ENCODE measurements at regions not wholly inside any gene's neighbourhood (a gene's known extent, or its start where the extent isn't known, plus 50 kb on each side); places are given as distances from the start of the nearest gene placed in this dataset.

DNA sequence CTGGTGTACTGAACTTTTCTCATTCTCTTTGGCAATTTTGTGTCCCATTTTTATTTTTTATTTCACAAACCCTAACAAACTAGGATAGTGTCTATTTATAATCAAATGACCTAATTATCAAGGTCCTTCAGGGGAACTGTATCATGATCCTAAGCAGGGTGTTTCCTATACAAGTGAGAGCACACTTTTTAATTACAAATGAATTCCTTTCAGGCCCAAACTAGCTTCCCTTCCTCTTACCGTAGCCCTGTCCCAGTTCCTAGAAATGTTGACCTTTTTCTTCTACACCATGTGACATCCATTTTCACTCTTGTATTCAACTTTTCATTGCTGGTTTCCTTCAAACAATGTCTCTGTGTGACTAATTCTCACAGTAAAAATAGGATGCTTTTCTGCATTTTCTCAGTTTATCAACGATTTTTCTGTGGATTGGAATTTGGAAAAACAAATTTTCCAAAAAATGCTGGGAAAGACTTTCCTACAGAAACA is 411.4 kb downstream of the CCDC91 start:
- DNase-seq, result no peak

DNA sequence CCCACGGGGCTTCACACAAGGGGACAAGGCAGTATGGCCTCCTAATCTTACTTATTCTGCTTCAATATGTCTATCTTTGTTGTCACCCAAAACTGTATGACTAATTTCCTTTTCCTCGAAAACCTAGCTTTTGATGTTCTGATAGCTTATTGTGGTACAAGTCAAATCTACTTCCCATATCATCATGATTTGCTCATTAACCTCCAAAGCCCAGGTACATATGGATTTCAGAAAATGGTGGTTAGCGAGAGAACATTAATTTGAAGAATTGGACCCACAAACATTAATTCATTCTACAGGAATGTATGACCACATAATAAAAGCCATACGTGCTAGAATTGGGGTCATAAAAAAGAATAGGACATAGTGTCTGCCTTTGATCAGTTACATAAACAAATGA is 412.5 kb downstream of the CCDC91 start:
- DNase-seq, result no peak

DNA sequence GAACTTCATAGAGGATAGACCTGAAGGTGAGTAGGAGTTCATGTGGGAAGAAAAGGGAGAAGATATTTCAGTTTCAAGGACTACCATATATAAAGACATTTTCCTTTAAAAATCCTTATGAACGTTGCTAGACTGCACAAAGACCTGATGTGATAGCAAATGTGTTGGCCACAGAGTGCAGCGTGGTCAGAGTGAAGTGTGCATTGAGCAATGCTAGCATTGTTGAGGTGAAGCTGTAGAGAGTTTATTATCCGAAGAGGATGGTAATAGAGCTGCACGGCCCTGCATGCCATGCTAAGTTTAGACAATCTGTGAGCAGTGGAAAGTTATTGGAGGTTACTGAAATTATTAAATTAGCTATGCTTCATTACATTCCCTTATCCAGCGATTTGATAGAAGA is 413.0 kb downstream of the CCDC91 start:
- DNase-seq, result no peak

DNA sequence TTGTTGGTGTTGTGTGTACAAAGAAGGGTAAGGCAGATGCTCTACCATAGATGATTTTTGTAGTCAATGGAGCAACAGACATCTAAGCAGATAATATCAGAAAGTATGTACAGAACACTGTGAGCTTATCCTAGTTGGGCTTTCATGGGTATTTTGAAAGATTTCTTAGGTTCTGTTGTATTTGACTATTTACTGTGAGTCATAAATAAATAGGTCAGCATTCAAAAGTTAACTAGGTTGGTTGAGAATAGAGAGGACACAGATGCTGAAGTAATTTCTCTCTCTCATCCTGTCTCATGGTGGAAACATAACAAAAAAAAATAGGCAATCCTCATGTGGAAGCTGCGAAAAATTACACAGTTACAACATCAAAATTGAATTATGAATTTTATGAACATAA is 413.5 kb downstream of the CCDC91 start:
- no peak for DNase-seq

DNA sequence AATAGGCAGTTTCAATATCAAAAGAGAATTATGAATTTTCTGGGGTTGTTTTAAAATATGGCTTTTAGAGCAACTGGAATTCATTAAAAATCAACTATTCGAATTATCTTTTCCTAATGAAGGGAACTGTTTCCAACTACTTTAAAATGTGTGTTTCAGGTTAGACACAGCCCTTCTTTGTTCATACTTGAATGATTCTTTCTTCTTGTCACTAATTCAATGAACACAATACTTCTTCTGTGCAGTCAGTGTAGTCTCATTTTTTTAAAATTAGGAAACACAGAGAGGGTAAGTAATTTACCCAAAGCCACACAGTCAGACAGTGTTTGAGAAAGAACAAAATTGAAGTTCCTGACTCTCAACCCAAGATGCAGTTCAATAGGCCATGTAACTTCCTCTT is 414.0 kb downstream of the CCDC91 start:
- DNase-seq, result no peak

DNA sequence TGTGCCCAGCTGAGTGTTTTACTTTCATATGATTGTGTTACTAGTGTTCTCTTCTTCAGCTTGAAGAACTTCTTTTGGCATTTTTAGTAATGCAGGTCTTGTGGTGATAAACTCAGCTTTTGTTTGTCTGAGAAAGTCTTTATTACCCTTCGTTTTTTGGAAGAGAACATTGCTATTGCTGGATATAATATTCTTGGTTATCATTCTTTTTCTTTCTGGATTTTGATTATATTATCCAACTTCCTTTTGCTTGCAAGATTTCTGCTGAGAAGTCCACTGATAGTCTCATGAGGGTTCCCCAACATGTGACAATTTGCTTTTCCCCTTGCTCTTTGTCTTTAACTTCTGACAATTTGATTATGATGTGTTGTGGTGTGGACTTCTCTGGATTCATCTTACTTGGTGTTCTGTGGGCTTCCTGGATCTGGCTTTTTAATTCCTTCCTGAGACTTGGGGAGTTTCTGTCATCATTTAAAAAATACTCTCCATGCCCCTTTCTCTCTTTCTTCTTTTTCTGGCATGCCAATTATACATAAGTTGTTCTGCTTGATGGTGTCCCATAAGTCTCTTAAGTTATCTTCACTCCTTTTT is 416.8 kb downstream of the CCDC91 start:
- DNase-seq, result no peak

DNA sequence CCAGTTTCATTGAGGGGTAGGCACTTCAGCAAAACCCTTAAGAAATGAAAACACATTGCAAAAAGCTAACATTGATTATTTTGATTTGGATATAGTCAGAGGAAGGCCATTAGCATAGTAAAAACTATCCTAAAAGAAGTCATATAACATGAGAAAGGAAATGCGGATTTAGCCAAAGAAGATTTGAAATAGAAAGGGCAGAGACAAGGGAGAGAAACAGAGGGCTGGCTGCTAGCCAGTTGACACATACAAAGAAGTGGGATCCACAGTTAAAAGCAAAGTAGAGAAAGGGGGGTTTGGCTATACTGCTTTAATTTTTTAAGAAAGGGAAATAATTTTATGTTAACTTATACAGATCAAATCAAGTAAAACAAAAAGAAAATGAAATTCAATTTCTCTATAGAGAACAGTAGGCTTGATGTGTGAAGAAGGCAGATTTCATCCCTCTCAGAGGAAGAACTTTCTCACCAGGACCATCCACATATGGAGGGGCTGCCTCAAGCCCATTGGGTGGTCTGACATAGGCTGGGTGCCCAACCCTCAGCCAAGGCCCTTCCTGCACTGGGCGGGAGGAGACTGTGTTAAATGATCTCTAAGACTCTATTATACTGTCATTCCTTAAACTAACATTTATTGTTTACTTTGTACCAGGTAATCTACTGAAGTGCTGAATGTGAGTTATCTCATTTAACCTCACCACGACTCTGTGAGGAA is 420.3 kb downstream of the CCDC91 start:
- no peak for DNase-seq

DNA sequence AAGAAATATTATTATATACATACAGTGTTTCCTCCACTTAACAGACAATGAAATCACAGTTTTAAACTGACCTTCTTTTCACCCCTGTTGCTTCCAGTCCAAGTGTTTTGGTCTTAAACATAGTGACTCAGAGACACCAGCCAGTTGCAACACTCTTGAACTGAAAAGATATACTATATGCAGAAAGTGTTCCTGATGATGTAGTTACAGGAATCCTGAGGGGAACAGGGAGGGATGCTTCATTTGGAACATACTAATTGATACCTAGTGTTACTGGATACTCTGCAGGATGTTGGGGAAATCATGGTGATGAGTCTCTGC is 420.8 kb downstream of the CCDC91 start:
- DNase-seq, result no peak

DNA sequence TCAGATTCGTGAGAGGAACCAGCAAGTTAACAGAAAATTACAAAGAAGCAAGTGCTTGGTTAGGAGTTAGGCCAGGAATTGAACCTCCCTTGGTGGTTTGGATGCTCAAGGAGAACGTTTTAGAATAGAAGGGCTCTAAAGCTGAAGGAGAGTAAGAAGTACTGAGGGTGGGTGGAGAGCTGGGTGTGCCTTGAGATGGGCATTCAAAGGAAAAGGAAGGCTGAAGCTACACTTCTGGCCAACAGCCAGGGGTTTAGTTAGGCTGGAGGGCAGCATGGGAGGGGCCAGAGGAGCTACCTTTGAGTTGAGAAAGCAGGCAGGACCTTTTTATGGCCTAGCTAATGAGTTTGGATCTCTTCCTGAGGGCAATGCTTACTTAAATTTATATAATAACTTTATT is 421.2 kb downstream of the CCDC91 start:
- DNase-seq, result no peak

DNA sequence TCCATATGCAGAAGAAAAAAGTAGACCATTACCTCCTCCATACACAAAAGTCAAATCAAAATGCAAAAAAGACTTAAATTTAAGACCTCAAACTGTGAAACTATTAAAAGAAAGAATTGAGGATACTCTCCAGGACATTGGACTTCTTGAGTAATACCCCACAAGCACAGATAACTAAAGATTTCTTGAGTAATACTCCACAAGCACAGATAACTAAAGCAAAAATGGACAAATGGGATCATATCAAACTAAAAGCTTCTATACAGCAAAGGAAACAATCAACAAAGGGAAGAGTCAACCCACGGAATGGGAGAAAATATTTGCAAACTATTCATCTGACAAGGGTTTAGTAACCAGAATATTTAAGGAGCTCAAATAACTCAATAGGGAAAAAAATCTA is 427.9 kb downstream of the CCDC91 start:
- DNase-seq, result no peak

DNA sequence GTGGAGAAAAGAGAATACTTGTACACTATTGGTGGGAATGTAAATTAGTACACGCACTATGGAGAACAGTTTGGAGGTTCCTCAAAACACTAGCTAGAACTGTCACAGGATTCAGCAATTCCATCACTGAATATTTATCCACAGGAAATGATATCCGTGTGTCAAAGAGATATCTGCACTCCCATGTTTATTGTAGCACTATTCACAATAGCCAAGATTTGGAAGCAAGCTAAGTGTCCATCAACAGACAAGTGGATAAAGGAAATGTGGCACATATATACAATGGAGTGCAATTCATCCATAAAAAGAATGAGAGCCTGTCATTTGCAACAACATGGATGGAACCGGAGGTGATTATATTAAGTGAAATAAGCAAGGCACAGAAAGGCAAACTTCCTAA is 428.5 kb downstream of the CCDC91 start:
- DNase-seq, result no peak

DNA sequence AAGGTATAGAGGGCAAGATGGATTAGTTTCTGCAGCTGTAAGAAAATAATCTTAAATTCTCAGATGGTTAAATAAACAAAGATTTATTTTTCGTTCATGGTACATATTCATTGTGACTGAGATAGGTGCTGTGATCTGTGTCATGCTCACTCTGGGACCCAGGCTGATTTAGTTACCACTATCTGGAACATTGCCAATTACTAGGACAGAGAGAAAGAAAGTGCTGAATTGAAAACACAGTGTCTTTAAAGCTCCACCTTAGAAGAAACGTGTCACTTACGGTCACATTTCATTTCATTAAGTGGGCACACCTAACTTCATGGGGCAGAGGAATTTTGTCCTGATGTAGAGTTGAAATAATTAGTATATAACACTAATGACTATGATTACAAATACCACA is 430.0 kb downstream of the CCDC91 start:
- DNase-seq, result no peak

DNA sequence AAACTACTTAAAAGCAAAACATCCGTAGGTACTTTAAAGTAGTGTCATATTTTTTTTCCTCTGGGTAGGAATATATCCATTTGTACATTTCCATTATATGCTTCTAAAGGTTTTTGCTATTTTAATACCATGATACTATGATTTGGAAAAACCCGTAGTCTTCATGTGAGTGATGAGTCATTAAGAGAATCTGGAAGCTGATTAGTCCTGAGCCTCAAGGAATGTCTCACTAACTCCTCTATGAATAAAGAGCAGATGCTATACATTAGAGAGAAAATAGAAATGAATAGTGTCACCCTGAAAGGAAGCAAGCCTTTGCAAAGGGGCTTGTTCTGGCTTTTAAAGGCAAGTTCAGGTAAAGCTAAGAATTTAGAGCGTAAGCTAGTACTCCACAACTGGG is 432.1 kb downstream of the CCDC91 start:
- DNase-seq, result no peak

DNA sequence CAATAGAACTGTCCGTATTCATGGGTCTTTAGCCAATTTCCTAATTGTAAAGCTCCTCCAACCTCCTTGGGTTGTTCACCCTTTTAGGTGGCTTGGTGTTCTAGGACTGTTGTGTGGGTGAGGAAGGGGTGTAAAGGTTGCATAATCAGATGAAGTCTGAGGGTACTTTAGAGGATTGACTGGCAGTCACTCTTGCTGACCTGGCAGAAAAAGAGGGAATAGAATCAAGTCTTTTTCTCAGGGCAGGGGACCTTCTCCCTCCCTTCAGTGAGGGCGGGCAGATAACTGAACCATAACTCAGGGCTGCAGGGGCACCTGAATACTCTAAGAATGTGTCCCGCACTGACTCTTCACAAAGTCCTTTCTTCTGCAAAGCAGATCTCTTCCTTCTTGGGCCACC is 436.2 kb downstream of the CCDC91 start:
- DNase-seq, result no peak

DNA sequence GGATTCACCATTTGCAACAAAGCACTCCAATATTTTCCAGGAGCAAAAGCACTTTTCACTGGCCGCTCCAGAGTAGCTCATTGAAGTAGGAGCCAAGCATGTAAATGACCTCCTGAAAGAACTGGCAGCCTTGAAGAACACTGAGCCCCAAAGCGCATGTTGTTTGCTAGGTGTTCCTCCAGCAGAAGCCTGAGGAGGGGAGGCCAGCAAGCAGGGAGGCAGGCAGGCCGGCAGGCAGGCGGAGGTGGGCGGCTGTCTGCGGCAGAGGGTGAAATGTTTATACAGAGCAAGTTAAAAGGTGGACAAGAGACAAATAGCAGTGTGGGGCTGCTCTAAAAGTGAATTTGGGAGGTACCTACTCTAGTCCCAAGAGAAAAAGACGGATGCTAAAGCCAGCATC is 439.4 kb downstream of the CCDC91 start:
- DNase-seq, result no peak

DNA sequence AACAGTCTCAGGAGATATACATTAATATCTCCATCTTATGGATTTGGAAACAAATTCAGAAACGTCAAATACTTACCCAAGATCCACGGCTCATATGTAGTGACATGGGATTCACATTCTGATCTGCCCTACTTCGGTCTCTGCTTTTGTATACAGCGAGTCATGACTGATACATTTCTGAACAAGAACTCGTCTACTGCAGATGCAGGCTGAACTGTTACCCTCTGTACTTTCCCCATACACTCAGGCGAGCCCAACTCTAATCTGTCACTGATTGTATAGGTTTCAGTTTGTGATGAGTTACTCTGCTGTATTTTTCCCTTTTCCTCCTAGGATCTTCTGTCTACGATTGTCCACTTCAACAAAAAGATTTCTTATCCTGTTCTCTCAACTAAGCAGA is 441.6 kb downstream of the CCDC91 start:
- DNase-seq, result no peak

DNA sequence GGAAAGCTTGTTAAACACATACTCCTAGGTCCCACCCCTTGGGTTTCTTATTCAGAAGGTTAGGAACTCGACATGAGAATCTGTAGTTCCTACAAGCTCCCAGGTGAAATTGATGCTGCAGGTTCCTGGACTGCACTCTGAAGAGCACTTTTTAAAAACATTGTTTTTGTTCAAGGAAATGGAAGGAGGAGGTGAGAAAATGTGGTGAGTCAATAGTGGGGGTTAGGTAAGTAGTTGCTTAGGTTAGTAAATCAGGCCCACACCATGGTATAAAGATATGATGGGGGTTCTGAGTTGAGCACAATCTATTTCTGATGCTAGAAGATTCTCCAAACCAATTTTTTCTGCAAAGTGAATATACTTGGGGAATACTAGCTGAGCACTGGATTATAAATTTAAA is 450.3 kb downstream of the CCDC91 start:
- no peak for DNase-seq

DNA sequence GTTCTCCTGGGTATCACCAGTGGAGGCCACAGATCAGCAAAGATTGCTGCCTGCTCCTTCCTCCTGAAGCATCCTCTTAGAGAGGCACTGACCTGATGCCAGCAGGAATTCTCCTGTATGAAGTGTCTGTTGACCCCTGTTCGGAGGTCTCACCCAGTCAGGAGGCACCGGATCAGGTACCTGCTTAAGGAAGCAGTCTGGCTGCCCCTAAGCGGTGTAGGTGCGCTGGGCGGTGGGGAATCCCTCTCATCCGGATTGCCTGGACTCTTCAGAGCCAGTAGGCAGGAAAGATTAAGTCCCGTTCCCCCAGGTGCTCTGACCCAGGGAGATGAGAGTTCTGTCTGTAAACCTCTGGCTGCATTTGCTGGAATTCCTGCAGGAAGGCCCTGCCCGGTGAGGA is 455.2 kb downstream of the CCDC91 start:
- DNase-seq, result no peak

DNA sequence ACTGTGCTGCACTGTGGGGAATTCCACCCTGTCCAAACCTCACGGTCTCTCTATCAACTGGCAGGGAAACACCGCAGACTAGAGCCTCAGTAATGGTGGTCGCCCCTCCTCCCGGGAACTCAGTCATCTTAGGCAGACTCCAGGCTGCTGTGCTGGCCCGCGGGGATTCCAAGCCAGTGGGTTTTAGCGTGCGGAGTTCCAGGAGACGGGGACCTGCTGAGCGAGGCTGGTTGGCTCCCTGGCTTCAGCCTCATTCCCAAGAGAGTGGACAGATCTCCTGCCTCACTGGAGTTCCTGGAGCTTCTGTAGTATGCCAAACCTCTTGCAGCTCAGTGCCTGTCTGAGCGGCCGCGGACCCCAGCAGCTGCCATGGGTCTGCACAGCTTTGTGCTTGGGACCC is 455.6 kb downstream of the CCDC91 start:
- DNase-seq, result no peak

DNA sequence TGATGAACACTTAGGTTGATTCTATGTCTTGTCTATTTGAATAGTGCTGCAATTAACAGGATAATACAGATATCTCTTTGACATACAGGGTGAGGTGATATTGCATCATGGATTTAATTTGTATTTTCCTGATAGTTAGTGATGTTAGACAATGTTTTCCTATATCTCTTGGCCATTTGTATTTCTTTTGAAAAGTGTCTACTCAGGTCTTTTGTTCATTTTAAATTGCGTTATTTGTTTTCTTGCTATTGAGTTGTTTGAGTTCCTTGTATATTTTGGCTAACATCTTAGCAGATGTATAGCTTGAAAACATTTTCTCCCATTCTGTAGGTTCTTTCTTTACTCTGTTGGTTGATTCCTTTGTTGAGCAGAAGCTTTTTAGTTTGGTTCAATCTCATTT is 460.6 kb downstream of the CCDC91 start:
- DNase-seq, result no peak

DNA sequence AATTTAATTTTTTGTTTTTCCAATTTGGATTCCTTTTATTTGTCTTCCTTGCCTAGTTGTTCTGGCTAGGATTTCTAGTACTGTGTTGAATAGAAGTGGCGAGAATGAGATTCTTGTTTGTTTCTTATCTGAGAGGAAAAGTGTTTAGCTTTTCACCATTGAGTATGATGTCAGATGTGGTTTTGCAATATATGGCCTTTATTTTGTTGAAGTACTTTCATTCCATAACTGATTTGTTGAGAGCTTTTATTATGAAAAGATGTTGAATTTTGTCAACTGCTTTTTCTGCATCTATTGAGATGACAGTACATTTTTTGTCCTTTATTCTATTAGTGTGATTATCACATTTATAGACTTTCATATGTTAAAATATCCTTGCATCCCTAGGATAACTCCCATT is 462.0 kb downstream of the CCDC91 start:
- no peak for DNase-seq

DNA sequence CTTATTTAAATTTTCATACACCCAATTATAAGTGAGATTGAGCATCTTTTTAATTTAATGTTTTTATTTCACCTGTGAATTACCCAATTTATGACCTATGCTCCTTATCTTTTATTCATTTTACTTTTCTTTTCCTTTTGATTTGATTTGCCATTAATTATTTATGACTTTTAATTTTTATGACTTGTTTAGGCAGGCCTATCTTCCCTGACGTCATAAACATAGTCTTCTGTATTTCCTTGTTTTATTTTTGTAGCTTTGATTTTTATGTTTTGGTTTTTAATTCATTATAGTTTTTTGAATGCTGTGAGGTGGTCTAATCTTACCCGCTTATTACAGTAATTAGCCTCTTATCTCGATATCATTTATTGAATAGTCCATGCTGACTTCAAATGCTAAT is 467.1 kb upstream of the FAR2 start:
- no peak for DNase-seq

DNA sequence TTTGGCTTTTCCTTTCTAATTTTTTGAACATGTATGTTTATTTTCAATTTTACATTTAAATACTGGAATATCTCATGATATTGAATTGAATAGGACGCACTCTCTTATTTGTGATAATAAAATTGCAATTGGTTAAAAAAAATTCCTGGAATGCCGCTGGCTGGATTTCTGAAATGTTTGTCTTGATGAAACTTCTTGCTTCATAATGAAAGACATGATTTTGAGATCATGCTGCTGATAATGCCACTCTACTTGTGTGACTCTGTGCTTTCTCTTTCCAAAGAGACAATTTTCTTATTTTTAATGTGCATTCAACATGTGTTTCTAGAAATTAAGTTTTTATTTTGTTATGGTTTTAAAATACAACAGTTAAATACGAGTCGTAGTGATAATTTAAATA is 465.7 kb upstream of the FAR2 start:
- no peak for DNase-seq

DNA sequence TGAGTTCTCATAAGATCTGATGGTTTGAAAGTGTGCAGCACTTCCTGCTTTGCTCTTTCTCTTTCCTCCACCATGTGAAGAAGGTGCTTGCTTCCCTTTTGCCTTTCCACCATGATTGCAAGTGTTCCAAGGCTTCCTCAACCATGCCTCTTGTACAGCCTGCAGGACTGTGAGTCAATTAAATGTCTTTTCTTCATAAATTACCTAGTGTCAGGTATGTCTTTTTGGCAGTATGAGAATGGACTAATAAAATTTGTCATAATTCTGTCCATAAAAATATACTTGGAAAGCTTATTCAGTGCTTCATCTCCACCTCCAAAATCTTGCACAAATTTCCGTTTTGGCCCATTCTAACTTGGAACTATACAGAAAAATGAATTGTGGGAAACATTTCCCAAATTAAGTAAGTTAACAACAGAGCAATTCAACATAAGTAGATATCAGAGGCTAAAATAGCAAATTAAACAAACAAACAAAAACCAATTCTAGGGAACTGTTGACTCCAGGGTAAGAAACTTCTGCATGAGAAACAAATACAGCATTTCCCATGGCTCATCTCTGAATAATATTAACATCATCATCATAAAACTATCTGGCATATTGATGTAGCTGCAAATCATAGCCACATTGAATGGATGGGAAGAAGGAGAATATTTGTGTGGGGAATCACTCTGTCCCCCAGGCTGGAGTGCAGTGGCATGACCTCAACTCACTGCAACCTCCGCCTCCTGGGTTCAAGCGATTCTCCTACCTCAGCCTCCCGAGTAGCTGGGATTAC is 459.5 kb upstream of the FAR2 start:
- DNase-seq, result no peak

All from stimulated activated CD4-positive, alpha-beta T cell treated with anti-CD3 and anti-CD28 coated beads, Interleukin-2, amount 100 ng/mL, for 24 hours (primary cell).